ENCODE measurements at regions not wholly inside any gene's neighbourhood (a gene's known extent, or its start where the extent isn't known, plus 50 kb on each side); places are given as distances from the start of the nearest gene placed in this dataset.

DNA sequence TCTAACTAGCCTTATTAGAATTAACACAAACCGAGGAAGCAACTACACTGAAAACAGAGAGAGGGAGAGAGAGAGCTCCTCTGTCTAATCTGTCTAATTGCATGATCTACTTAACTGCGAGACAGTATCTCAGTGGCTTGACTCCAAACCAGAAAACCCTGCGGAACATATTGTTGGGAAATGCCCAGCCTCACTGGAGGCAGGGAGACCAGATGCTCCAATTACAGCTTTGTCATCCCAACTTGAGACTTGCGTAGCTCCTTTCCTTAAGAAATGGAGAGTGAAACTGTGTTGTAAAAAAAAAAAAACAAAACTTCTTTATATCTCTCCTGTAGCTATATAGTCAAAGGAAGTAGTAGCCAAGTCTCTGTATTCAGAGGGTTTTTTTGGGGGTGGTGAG lies 52.0 kb upstream of the ZNRF2 start:
- Histone ChIP-seq H3K27me3 (ENCODE audit: control insufficient read depth in 1 of 2, insufficient read depth in 2 of 2, low read length in 2 of 2) (no peaks in the 10 kb centered on the region), H3K4me1 (ENCODE audit: control insufficient read depth, insufficient read depth, low read length) (no peaks in the 10 kb centered on the region), H3K9ac (ENCODE audit: low read length in 2 of 2) (no peak overlapping the region), H3K27ac (ENCODE audit: low read length) (no peak overlapping the region), H3K4me3 (ENCODE audit: low read length in 2 of 2) (no peak overlapping the region), H3K36me3 (ENCODE audit: control insufficient read depth in 2 of 2, insufficient read depth in 2 of 2, low read length in 2 of 2) (no peaks in the 10 kb centered on the region), H3K9me3 (ENCODE audit: control insufficient read depth in 2 of 2, low read length in 2 of 2) (no peaks in the 10 kb centered on the region)

Data from stomach smooth muscle (tissue), 2 donors.